Hepatocyte (in vitro differentiated cells): ENCODE measurements at regions not wholly inside any gene's neighbourhood (a gene's known extent, or its start where the extent isn't known, plus 50 kb on each side); places are given as distances from the start of the nearest gene placed in this dataset.

Experiments used
- DNase-seq: peaks from one replicate; pipeline ENCODE4 v3.0.0-alpha.2; 2016; ENCODE audit warnings: low spot score
- H2AFZ ChIP-seq: fragments of 200-600 bp; sonication (generic); 2 replicates; pipeline ENCODE4 v1.6.0; 2016; ENCODE audit warnings: antibody characterized with exemption, mild to moderate bottlenecking
- H3K27ac ChIP-seq: fragments of 200-600 bp; sonication (generic); 2 replicates; pipeline ENCODE4 v1.5.1; 2016; ENCODE audit warnings: mild to moderate bottlenecking
- H3K27me3 ChIP-seq: fragments of 200-600 bp; sonication (generic); 2 replicates; pipeline ENCODE4 v1.6.1; 2016
- H3K36me3 ChIP-seq: fragments of 200-600 bp; sonication (generic); replicated peaks from 2 replicates; pipeline ENCODE4 v1.5.1; 2016; ENCODE audit warnings: low read depth; ENCODE audit not compliant: insufficient read depth
- H3K4me1 ChIP-seq: fragments of 200-600 bp; sonication (generic); 2 replicates; pipeline ENCODE4 v1.5.1; 2016; ENCODE audit warnings: mild to moderate bottlenecking, moderate library complexity; ENCODE audit not compliant: insufficient read depth
- H3K4me2 ChIP-seq: fragments of 200-600 bp; sonication (generic); 2 replicates; pipeline ENCODE4 v1.6.0; 2016
- H3K4me3 ChIP-seq: fragments of 200-600 bp; sonication (generic); 2 replicates; pipeline ENCODE4 v1.5.1; 2016; ENCODE audit warnings: mild to moderate bottlenecking
- H3K79me2 ChIP-seq: fragments of 200-600 bp; sonication (generic); 2 replicates; pipeline ENCODE4 v1.6.0; 2017; ENCODE audit warnings: mild to moderate bottlenecking
- H3K9me2 ChIP-seq: fragments of 200-600 bp; sonication (generic); replicated peaks from 2 replicates; pipeline ENCODE4 v1.6.0; 2017; ENCODE audit warnings: mild to moderate bottlenecking; ENCODE audit not compliant: insufficient read depth
- H3K9me3 ChIP-seq: fragments of 200-600 bp; sonication (generic); 2 replicates; pipeline ENCODE4 v1.5.1; 2016; ENCODE audit warnings: low read depth, mild to moderate bottlenecking
- H4K20me1 ChIP-seq: fragments of 200-600 bp; sonication (generic); 2 replicates; pipeline ENCODE4 v1.6.0; 2016; ENCODE audit warnings: mild to moderate bottlenecking; ENCODE audit not compliant: insufficient read depth, poor library complexity, severe bottlenecking
- CTCF ChIP-seq: fragments of 200-600 bp; sonication (generic); IDR thresholded peaks from 2 replicates; pipeline ENCODE4 v1.5.1; 2016; ENCODE audit warnings: antibody characterized with exemption, mild to moderate bottlenecking; ENCODE audit not compliant: poor library complexity
- EZH2 ChIP-seq: fragments of 200-600 bp; sonication (generic); IDR thresholded peaks from 2 replicates; pipeline ENCODE4 v1.6.1; 2016; ENCODE audit warnings: antibody characterized with exemption, mild to moderate bottlenecking, borderline replicate concordance
- EZH2phosphoT487 ChIP-seq: fragments of 200-600 bp; sonication (generic); IDR thresholded peaks from one replicate; pipeline ENCODE4 v1.6.1; 2018; ENCODE audit warnings: antibody characterized with exemption, mild to moderate bottlenecking, low read depth, moderate library complexity; ENCODE audit not compliant: unreplicated experiment, severe bottlenecking
- WGBS: methylation state at CpG from one replicate; pipeline ENCODE4 v1.1.6; 2016; ENCODE audit warnings: low lambda C conversion rate; ENCODE audit errors: missing lambda C conversion rate; 5-methylcytosine and 5-hydroxymethylcytosine counted together

GRCh38 chr2:39937621-39938020 lies 158.6 kb upstream of the THUMPD2 start:
- Histone ChIP-seq H3K79me2 (no peaks in the 10 kb centered on the region), H3K9me2 (no peaks in the 10 kb centered on the region), H3K27ac (no peak overlapping the region), H3K9me3 (no peaks in the 10 kb centered on the region), H4K20me1 (no peaks in the 10 kb centered on the region), H2AFZ (no peak overlapping the region), H3K36me3 (no peaks in the 10 kb centered on the region), H3K27me3 (no peaks in the 10 kb centered on the region), H3K4me3 (no peak overlapping the region), H3K4me2 (no peak overlapping the region), H3K4me1 (no peaks in the 10 kb centered on the region)
- no peak for DNase-seq
- TF ChIP-seq CTCF (no peak), EZH2 (no peak), EZH2phosphoT487 (no peak)
- WGBS, result 89% methylated on average over 3 of the region's 3 CpGs

- H3K27ac ChIP-seq, result no peak overlapping the region
- no peak for TF ChIP-seq EZH2
- TF ChIP-seq EZH2phosphoT487, result no peak
- TF ChIP-seq CTCF, result no peak
- no peaks in the 10 kb centered on the region for H3K36me3 ChIP-seq
- no peaks in the 10 kb centered on the region for H3K27me3 ChIP-seq
- no peaks in the 10 kb centered on the region for H3K4me1 ChIP-seq
- no peak overlapping the region for H3K4me2 ChIP-seq
- no peaks in the 10 kb centered on the region for H3K9me2 ChIP-seq
- WGBS, result 94% methylated on average over 1 of the region's 1 CpG
- H2AFZ ChIP-seq, result no peak overlapping the region
- no peaks in the 10 kb centered on the region for H3K9me3 ChIP-seq
- no peak for DNase-seq
- H3K4me3 ChIP-seq, result no peak overlapping the region
- H4K20me1 ChIP-seq, result no peaks in the 10 kb centered on the region
- no peaks in the 10 kb centered on the region for H3K79me2 ChIP-seq
Observed at GRCh38 chr2:39934851-39935250, 155.8 kb upstream of the THUMPD2 start.

- DNase-seq, result no peak
- TF ChIP-seq EZH2phosphoT487 (no peak), EZH2 (no peak), CTCF (no peak)
- no peak overlapping the region for H2AFZ ChIP-seq
- 45% methylated on average over 3 of the region's 3 CpGs for WGBS
- H4K20me1 ChIP-seq, result no peaks in the 10 kb centered on the region
- H3K27me3 ChIP-seq, result no peaks in the 10 kb centered on the region
- H3K9me2 ChIP-seq, result no peaks in the 10 kb centered on the region
- no peak overlapping the region for H3K4me2 ChIP-seq
- H3K27ac ChIP-seq, result no peak overlapping the region
- no peaks in the 10 kb centered on the region for H3K9me3 ChIP-seq
- no peaks in the 10 kb centered on the region for H3K79me2 ChIP-seq
- H3K4me1 ChIP-seq, result no peaks in the 10 kb centered on the region
- H3K36me3 ChIP-seq, result no peaks in the 10 kb centered on the region
- no peak overlapping the region for H3K4me3 ChIP-seq
Observed at GRCh38 chr2:39933196-39933595, 154.1 kb upstream of the THUMPD2 start.

- H3K4me2 ChIP-seq, result no peak overlapping the region
- DNase-seq, result no peak
Observed at GRCh38 chr2:39932198-39932597, 153.1 kb upstream of the THUMPD2 start.

More at GRCh38 chr2:39932198-39932597, 153.1 kb upstream of the THUMPD2 start:
- H2AFZ ChIP-seq, result no peak overlapping the region
- H3K79me2 ChIP-seq, result no peaks in the 10 kb centered on the region
- no peaks in the 10 kb centered on the region for H3K36me3 ChIP-seq
- H3K4me1 ChIP-seq, result no peaks in the 10 kb centered on the region
- no peak for TF ChIP-seq CTCF
- TF ChIP-seq EZH2phosphoT487, result no peak
- no peak for TF ChIP-seq EZH2
- no peaks in the 10 kb centered on the region for H3K9me3 ChIP-seq
- 87% methylated on average over 3 of the region's 3 CpGs for WGBS
- no peak overlapping the region for H3K27ac ChIP-seq
- no peaks in the 10 kb centered on the region for H4K20me1 ChIP-seq
- H3K9me2 ChIP-seq, result no peaks in the 10 kb centered on the region
- no peaks in the 10 kb centered on the region for H3K27me3 ChIP-seq
- no peak overlapping the region for H3K4me3 ChIP-seq
